ENCODE measurements at regions not wholly inside any gene's neighbourhood (a gene's known extent, or its start where the extent isn't known, plus 50 kb on each side); places are given as distances from the start of the nearest gene placed in this dataset.

- no peaks in the 10 kb centered on the region for H3K9me2 ChIP-seq (replicated peaks; ENCODE audit: control insufficient read depth, low read length)
- no peak overlapping the region for H3K4me2 ChIP-seq (ENCODE audit: low read length)
- no peaks in the 10 kb centered on the region for H4K20me1 ChIP-seq (ENCODE audit: control insufficient read depth, insufficient read depth, low read depth, low read length)
- H3K4me1 ChIP-seq (ENCODE audit: control insufficient read depth, low read length), result no peaks in the 10 kb centered on the region
- no peaks in the 10 kb centered on the region for H3K27me3 ChIP-seq (ENCODE audit: control insufficient read depth, low read length)
- no peaks in the 10 kb centered on the region for H3K36me3 ChIP-seq (ENCODE audit: control insufficient read depth, low read length)
- no peak for TF ChIP-seq EZH2phosphoT487 (IDR thresholded peaks at IDR 0.05; ENCODE audit: borderline replicate concordance, low read length)
- TF ChIP-seq, protein P1, sequence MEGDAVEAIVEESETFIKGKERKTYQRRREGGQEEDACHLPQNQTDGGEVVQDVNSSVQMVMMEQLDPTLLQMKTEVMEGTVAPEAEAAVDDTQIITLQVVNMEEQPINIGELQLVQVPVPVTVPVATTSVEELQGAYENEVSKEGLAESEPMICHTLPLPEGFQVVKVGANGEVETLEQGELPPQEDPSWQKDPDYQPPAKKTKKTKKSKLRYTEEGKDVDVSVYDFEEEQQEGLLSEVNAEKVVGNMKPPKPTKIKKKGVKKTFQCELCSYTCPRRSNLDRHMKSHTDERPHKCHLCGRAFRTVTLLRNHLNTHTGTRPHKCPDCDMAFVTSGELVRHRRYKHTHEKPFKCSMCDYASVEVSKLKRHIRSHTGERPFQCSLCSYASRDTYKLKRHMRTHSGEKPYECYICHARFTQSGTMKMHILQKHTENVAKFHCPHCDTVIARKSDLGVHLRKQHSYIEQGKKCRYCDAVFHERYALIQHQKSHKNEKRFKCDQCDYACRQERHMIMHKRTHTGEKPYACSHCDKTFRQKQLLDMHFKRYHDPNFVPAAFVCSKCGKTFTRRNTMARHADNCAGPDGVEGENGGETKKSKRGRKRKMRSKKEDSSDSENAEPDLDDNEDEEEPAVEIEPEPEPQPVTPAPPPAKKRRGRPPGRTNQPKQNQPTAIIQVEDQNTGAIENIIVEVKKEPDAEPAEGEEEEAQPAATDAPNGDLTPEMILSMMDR (IDR thresholded peaks at IDR 0.05; ENCODE audit: low read depth, low read length, poor library complexity, severe bottlenecking), result no peak
- no peaks in the 10 kb centered on the region for H3K79me2 ChIP-seq (ENCODE audit: control insufficient read depth, low read length)
- H3K27ac ChIP-seq (ENCODE audit: low read depth, low read length), result no peak overlapping the region
- no peaks in the 10 kb centered on the region for H3F3A ChIP-seq (ENCODE audit: control insufficient read depth, insufficient read depth)
- no peak overlapping the region for H3K4me3 ChIP-seq (ENCODE audit: low read length)
- no peaks in the 10 kb centered on the region for H3K9me3 ChIP-seq (ENCODE audit: control insufficient read depth, insufficient read depth, low read length)
Measured at GRCh38 chr19:32105527-32106310, 239.7 kb upstream of the ZNF507 start.

DNA sequence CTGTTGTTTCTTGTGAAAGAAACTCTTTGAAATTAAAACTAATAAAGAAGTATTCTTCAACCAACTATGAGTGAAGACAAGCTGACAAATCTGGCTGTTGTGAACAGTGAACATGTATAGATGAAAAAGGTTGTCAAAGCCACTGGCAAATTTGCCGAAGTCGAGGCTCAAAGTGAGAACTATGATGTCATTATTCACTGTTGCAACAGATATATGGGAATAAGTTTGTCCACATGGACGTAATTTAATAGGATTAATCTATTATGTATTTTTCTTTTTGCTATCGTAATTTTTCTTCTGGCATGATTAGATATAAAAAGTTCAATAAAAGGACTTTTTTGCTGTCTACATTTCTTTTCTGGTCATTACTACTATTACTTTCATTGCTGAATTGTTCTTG is 223.2 kb upstream of the ZNF507 start:
- H3K9me2 ChIP-seq (replicated peaks; ENCODE audit: control insufficient read depth, low read length), result no peaks in the 10 kb centered on the region
- no peak overlapping the region for H3K4me3 ChIP-seq (ENCODE audit: low read length)
- H3K27ac ChIP-seq (ENCODE audit: low read depth, low read length), result no peak overlapping the region
- no peaks in the 10 kb centered on the region for H3F3A ChIP-seq (ENCODE audit: control insufficient read depth, insufficient read depth)
- no peaks in the 10 kb centered on the region for H3K79me2 ChIP-seq (ENCODE audit: control insufficient read depth, low read length)
- H4K20me1 ChIP-seq (ENCODE audit: control insufficient read depth, insufficient read depth, low read depth, low read length), result no peaks in the 10 kb centered on the region
- H3K36me3 ChIP-seq (ENCODE audit: control insufficient read depth, low read length), result no peaks in the 10 kb centered on the region
- TF ChIP-seq, protein P1 (IDR thresholded peaks at IDR 0.05; ENCODE audit: low read depth, low read length, poor library complexity, severe bottlenecking), result no peak
- TF ChIP-seq EZH2phosphoT487 (IDR thresholded peaks at IDR 0.05; ENCODE audit: borderline replicate concordance, low read length), result no peak
- H3K4me1 ChIP-seq (ENCODE audit: control insufficient read depth, low read length), result no peaks in the 10 kb centered on the region
- H3K27me3 ChIP-seq (ENCODE audit: control insufficient read depth, low read length), result no peaks in the 10 kb centered on the region
- no peak overlapping the region for H3K4me2 ChIP-seq (ENCODE audit: low read length)
- no peaks in the 10 kb centered on the region for H3K9me3 ChIP-seq (ENCODE audit: control insufficient read depth, insufficient read depth, low read length)

DNA sequence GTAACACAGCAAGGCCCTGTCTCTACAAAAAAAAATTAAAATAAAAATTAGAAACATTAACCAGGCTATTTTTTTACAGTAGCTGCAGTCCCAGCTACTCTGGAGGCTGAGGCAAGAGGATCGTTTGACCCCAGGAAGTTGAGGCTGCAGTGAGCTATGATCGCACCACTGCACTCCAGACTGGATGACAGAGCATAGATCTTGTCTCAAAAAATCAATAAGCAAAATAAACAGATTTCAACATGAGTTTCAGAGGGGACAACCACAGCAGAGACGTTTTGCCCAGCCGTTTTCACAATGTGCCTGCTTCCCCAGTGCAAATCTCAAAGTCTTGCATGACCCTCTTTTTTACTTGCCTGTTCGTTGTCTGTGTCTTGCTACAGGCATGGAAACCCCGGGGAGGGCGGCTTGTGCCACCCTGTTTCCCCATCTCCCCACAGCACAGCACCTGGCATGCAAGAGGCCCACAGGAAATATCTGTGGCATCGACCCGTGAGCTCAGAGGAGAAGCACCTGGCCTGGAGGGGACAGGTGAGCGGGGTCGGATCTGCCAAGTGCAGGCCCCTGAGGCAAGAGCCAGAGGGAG is 222.0 kb upstream of the ZNF507 start:
- Histone ChIP-seq H3F3A (ENCODE audit: control insufficient read depth, insufficient read depth) (no peaks in the 10 kb centered on the region), H3K9me3 (ENCODE audit: control insufficient read depth, insufficient read depth, low read length) (no peaks in the 10 kb centered on the region), H3K79me2 (ENCODE audit: control insufficient read depth, low read length) (no peaks in the 10 kb centered on the region), H4K20me1 (ENCODE audit: control insufficient read depth, insufficient read depth, low read depth, low read length) (no peaks in the 10 kb centered on the region), H3K27ac (ENCODE audit: low read depth, low read length) (no peak overlapping the region), H3K4me2 (ENCODE audit: low read length) (no peak overlapping the region), H3K27me3 (ENCODE audit: control insufficient read depth, low read length) (no peaks in the 10 kb centered on the region), H3K9me2 (replicated peaks; ENCODE audit: control insufficient read depth, low read length) (no peaks in the 10 kb centered on the region), H3K36me3 (ENCODE audit: control insufficient read depth, low read length) (no peaks in the 10 kb centered on the region), H3K4me1 (ENCODE audit: control insufficient read depth, low read length) (no peaks in the 10 kb centered on the region), H3K4me3 (ENCODE audit: low read length) (no peak overlapping the region)
- no peak for TF ChIP-seq EZH2phosphoT487 (IDR thresholded peaks at IDR 0.05; ENCODE audit: borderline replicate concordance, low read length)
- TF ChIP-seq, protein P1 (IDR thresholded peaks at IDR 0.05; ENCODE audit: low read depth, low read length, poor library complexity, severe bottlenecking), result no peak
